ENCODE measurements at regions not wholly inside any gene's neighbourhood (a gene's known extent, or its start where the extent isn't known, plus 50 kb on each side); places are given as distances from the start of the nearest gene placed in this dataset.
"Not testable (repeated sequence)": the region's sequence is repeated elsewhere in the genome, so short reads cannot be mapped to it uniquely, and the experiment has no call there.

DNA sequence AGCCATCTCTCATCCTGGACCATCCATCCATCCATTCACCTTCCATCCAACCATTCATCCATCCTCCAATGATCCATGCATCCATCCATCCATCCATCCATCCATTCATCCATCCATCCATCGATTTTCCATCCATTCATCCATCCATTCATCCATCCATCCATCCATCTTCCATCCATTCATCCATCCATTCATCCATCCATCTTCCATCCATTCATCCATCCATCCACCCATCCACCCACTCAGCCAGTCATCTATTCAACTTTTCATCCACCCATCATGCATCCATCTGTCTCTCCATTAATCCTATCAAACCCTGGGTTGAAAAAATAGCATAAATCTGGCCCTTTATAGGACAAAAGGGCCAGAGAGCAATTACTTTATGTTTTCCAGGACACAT is 158.3 kb upstream of the WSCD1 start:
- DNase-seq, result no peak

GRCh38 chr17:5913032-5913531 is 157.1 kb upstream of the WSCD1 start:
- DNase-seq, result no peak

DNA sequence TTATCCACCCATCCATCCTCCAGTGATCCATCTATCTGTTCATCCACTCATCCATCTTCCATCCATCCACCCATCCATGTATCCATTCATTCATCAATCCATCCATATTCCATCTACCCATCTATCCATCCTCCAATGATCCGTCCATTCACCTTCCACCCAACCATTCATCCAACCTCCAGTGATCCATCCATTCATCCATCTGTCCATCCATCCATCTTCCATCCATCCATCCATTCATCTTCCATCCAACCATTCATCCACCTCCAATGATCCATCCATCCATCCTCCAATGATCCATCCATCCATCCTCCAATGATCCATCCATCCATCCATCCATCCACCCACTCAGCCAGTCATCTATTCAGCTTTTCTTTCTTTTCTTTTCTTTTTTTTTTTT is 156.5 kb upstream of the WSCD1 start:
- DNase-seq, result no peak

DNA sequence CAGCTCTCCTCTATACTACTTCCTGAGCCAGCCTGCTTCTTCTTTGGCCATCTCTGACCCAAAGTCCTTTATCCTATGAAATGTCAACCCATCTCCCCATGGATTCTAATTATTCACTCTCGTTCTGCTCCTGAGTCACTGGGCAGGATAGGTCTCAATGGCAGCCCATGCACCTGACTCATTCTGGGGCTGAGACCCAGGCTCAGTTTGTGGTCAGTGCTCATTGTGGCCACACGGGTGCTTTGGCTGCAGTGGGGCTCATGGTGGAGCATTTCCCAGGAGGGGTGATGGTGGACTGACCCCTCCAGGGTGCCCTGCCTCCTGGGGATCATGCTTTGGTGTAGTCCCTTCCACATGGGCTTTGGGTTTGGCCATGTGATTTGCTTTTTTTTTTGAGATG is 154.8 kb upstream of the WSCD1 start:
- DNase-seq, result no peak

- no peak for DNase-seq
Observed at GRCh38 chr17:5919089-5919488, 151.1 kb upstream of the WSCD1 start.

DNA sequence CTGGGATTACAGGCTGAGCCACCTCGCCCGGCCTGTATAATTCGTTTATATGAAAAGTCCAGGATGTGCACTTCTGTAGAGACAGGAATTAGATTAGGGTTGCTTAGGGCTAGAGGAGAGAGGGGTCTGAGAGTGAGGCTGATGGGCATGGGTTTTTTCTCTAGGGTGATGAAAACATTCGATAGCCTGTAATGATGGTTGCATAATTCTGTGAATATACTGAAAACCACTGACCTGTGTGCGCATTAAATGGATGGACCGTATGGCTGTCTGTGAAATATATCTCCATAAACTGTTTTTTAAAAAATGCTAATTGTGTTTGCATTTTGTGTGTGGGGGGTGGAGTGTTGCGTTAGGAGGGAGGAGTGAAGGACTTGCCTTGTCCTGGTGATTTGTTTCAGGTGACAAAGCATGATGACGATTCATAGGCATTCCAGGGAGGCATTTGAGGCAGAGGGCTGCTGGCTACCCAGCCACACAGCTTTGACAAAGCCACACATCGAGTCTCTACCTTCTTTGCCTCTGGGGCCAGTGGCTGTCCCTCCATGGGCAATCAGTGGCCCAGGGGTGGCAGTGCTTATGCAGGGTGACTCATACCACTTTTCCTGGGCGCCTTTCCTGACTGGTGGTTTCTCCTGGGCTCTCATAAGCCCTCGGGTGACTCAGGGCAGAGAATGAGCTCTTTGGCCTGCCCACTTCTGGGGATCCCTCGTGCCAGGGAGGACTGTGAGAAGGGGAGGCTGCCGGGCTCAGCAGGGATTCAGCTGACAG is 148.5 kb upstream of the WSCD1 start:
- DNase-seq, result no peak

DNA sequence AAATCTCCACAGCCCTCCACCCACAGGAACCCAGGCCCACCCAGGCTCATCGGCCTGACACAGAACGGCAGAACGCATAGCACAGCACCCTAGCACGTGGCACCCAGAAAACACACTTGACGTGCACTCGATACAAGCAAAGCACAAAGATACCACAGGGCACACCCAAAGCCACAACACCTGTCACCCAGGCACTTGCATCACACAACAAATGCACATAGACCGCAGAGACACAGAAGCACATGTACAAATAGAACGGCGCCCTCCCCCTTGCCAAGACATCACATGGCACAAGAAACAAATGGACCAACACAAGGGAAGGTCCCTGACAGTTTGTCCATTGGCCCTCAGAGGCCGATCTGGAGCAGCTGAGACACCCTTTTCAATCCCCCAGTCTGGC is 147.7 kb upstream of the WSCD1 start:
- DNase-seq, result no peak

- DNase-seq, result no peak
Observed at GRCh38 chr17:5929721-5930120, 140.5 kb upstream of the WSCD1 start.

- not testable (repeated sequence) for DNase-seq
Observed at GRCh38 chr17:5930555-5930954, 139.6 kb upstream of the WSCD1 start.

- no peak for DNase-seq
Observed at GRCh38 chr17:5931616-5932015, 138.6 kb upstream of the WSCD1 start.

GRCh38 chr17:5933430-5933829 is 136.7 kb upstream of the WSCD1 start:
- DNase-seq, result no peak

DNA sequence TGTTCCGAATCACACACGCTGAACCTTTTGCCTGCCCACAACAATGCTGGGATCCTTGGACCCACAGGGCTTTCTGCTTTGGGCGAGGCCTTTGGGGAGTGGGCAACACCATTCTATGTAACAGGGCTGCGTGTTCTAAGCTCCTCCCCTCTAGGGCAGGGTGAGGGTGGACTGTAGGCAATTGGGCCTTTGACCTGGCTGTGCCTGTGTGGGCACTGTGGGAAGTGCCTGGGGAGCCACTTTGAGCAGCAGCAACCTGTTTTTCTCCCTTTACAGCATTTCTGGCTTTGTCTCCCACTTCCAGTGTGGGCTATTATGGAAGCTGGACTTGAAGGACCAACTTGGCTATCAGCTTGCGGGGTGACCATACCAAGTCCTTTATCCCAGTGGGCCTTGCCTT is 128.9 kb upstream of the WSCD1 start:
- no peak for DNase-seq

DNA sequence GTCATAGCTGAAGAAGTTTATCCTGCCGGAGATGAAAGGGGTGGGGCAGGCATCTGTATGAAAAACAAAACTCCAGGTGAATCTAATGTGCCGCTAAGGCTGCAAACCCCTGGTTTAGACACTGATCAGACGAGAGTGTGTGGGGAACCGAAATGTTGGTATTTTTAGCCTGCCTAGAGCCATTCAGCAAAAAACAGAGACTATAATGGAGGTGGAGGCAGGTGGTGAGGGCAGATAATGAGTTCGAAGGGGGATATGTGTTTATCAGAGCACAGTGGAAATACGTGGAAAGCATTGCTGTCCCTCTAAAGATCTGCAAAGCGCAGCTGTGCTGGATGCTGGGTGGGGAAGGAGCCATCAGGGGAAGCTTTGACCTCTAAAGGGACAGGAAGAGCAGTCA is 127.5 kb upstream of the WSCD1 start:
- no peak for DNase-seq

- no peak for DNase-seq
Observed at GRCh38 chr17:5943232-5943631, 126.9 kb upstream of the WSCD1 start.

DNA sequence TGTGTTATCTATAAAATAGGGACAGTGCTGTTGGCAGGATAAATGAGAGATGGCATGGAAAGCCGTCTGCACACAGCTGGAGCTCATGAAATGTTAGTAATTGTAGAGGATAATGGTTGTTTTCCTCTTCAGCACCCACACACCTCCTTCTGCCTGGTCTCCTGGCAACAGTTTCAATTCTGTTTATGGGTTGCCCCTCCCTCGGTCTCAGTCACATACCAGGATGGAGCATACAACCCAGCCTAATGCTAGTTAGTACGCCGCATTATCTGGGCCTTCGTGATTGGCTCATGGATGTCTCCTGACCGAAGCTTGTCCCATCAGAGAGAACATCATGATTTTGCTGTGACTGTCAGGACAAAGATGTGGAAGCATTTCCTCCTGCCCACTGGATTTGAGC is 126.2 kb upstream of the WSCD1 start:
- no peak for DNase-seq

- DNase-seq, result no peak
Observed at GRCh38 chr17:5947701-5948180, 122.4 kb upstream of the WSCD1 start.

GRCh38 chr17:5948811-5949210 is 121.4 kb upstream of the WSCD1 start:
- DNase-seq, result no peak

DNA sequence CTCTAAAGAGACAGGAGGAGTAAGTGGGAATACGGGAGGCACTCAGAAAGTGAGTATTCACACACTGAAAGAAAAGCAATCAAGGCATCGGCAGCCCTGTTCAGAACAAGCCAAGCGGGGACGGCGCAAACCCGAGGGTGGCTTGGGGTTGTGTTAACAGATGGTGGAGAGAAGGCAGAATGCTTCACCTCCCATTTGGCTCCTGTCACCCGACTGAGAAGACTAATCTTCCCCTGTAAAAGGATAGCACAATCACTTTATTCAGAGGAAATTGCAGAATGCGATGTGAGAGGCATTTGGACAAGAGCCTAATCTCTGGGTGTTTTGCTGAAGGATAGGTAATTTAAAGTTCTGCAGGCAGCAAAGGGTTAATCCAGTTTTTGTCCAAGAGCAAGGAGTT is 119.3 kb upstream of the WSCD1 start:
- DNase-seq, result no peak

DNA sequence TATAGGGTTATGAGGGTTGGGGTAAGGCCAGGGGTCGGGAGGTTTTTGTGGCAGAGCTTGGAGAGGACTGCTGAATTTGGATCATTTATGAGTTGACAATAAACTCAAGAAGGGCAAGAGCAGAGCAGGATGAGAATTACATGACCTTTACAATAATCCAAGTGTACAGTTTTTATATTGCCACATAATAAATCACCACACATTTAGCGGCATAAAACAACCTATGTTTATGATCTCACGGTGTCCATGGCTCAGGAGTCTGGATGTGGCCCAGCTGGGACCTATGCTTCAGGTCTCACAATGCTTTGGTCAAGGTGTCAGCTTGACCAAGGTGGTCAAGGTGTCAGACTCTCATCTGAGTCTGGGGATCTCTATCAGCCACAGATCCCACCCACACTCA is 118.3 kb upstream of the WSCD1 start:
- DNase-seq, result no peak

- DNase-seq, result no peak
Observed at GRCh38 chr17:5952518-5952917, 117.7 kb upstream of the WSCD1 start.

DNA sequence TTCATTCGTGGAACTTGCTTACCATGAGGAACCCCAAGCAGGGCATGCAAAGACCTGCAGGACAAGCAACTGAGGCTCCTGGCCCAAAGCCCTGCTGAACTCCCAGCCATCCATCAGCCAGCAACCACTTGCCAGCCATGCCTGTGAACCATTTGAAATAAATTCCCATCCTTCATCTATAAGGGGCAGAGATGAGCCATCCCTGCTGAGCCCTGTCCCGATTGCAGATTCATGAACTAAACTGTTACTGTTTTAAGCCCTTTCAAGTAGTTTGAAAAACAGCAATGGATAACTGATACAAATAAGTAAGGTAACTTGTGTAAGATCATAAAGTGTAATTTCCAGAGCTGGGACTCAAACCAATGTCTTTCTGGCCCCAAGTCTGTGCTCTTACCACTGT is 114.4 kb upstream of the WSCD1 start:
- DNase-seq, result no peak

DNA sequence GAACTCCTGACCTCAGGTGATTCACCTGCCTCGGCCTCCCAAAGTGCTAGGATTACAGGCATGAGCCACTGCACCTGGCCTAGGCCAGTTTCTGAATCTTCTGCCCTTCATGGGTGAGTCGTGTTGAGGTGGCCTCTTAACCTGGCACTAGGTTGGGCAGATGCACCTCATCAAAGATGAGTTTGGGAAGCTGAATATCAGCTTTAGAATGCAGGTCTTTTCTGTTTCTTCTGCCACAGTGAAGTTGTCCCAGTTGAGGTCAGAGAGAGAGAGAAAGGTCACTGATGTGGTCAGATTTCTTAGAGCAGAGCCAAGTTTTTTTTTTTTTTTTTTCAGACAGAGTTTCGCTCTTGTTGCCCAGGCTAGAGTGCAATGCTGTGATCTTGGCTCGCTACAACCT is 111.3 kb upstream of the WSCD1 start:
- no peak for DNase-seq

DNA sequence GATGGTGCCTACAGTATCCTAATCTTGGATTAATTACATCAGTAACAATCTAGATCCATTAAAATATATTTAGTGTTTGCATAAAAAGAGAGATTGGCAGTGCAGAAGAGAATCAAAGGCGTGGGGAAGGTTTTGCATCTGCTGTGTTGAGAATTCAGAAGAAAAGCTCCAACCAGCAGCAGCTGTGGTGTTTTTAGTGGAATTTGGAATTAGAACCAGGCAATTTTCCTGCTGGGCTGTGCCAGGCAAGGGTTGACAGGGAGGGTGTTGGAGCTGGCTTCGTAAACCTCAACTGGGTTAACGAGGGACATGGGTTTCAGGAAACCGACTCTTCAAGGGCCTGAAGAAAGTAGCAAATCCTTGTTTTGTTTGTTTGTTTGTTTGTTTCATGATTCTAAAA is 107.8 kb upstream of the WSCD1 start:
- DNase-seq, result no peak

DNA sequence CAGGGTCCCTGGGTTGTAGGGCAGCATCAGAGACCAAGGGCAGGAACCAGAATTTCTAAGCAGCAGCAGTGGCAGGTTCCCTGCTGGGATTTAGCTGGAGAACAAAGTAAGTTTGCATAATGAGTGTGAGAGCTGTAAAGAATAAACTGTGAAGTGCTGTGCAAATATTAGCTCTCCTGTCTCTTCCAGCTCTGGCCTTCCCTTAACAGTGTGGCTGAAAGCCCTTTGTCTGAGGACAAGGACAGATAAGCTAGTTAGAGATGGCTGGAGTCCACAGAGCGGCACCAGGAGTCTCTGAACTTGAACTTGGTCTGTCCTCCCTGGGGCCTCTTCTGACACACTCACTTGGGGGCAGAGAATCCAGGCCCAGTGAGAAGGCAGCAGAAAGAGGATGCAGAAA is 98.2 kb upstream of the WSCD1 start:
- no peak for DNase-seq

DNA sequence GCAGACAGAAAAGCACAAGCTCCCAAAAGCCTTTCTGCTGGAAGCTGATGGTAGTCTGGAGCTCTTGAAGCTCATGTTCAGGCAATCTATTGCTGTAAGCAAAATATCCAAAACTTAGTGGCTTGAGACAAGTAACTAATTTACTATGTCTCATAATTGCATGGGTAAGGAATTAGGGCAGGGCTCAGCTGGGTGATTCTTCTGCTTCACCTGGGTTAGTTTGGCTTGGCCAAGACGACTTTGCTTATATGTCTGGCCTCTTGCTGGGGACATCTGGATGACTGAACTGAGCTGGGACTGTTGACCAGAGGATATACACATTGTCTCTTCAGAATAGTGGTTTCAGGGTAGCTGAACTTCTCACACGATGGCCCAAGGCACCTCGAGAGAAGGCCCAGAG is 96.8 kb upstream of the WSCD1 start:
- no peak for DNase-seq
